GM12878 (cell line): ENCODE measurements at regions not wholly inside any gene's neighbourhood (a gene's known extent, or its start where the extent isn't known, plus 50 kb on each side); places are given as distances from the start of the nearest gene placed in this dataset.

Experiments used
- ATAC-seq: fragments of 200-7000 bp; cut with Tn5 transposase; 3 replicates; pipeline ENCODE4 v1.9.1; 2020; ENCODE audit warnings: mild to moderate bottlenecking, moderate library complexity
- BruUV-seq: library from RNA; stranded (reverse); fragments of 400-500 nt; replicated peaks from 2 replicates; lab custom pipeline; 2021; lab: Mats Ljungman, UMichigan
- CTCF ChIA-PET: fragments of 300-600 bp; sonication (Branson Sonifier 250); formaldehyde crosslinking; extraction: SDS; loops from one replicate; lab custom pipeline; 2021; ENCODE audit warnings: inconsistent platforms; lab: Yijun Ruan, JAX
- POLR2A ChIA-PET: fragments of 350-600 bp; formaldehyde crosslinking; extraction: SDS; loops from one replicate; lab custom pipeline; 2021; ENCODE audit warnings: inconsistent platforms; lab: Charles Lee
- RAD21 ChIA-PET: fragments of 300-600 bp; sonication (Branson Sonifier 250); formaldehyde crosslinking; loops from one replicate; lab custom pipeline; 2023; ENCODE audit warnings: antibody characterized with exemption; ENCODE audit not compliant: unreplicated experiment; lab: Charles Lee
- SMC1A ChIA-PET: fragments of 300-600 bp; sonication (Branson Sonifier 250); formaldehyde crosslinking; loops from one replicate; lab custom pipeline; 2023; ENCODE audit not compliant: unreplicated experiment, uncharacterized antibody; lab: Charles Lee
- DNase-seq: peaks from one replicate; pipeline ENCODE4 v3.0.0-alpha.2; 2011; ENCODE audit warnings: low read depth, low spot score
- FAIRE-seq: peaks from 3 replicates; lab custom pipeline; 2011; peaks lifted over from hg19 to GRCh38; lab: Jason Lieb, UNC
- H2AFZ ChIP-seq: 2 replicates; pipeline ENCODE4 v1.6.0; 2011; ENCODE audit warnings: low read depth, low read length, control low read depth; ENCODE audit not compliant: control insufficient read depth
- H3K27ac ChIP-seq: 2 replicates; pipeline ENCODE4 v1.5.1; 2011; ENCODE audit warnings: control low read depth; ENCODE audit not compliant: control insufficient read depth, insufficient read depth
- H3K27me3 ChIP-seq, 2 experiments: replicated peaks in 1 of 2; 2 replicates each; pipeline versions ENCODE4 v1.6.0 to v1.6.1; 2011; ENCODE audit warnings: low read length in 1 of 2; ENCODE audit not compliant: control insufficient read depth in 2 of 2, insufficient read depth in 2 of 2
- H3K36me3 ChIP-seq, 2 experiments: 2 replicates each; pipeline ENCODE4 v1.5.1; 2011; ENCODE audit warnings: low read length in 1 of 2; ENCODE audit not compliant: control insufficient read depth in 2 of 2, insufficient read depth in 2 of 2
- H3K4me1 ChIP-seq: 2 replicates; pipeline ENCODE4 v1.6.1; 2011; ENCODE audit warnings: mild to moderate bottlenecking, low read length, moderate library complexity, mixed read lengths; ENCODE audit not compliant: control insufficient read depth, insufficient read depth
- H3K4me2 ChIP-seq: 2 replicates; pipeline ENCODE4 v1.6.0; 2011; ENCODE audit warnings: control low read depth; ENCODE audit not compliant: control insufficient read depth, insufficient read depth
- H3K4me3 ChIP-seq: fragments of 200-600 bp; sonication (generic); 2 replicates; pipeline ENCODE4 v1.5.1; 2016
- H3K79me2 ChIP-seq: 2 replicates; pipeline ENCODE4 v1.6.0; 2011; ENCODE audit warnings: low read length; ENCODE audit not compliant: control insufficient read depth, insufficient read depth
- H3K9ac ChIP-seq: 2 replicates; pipeline ENCODE4 v1.8.0; 2011; ENCODE audit warnings: low read length, control low read depth, mixed read lengths; ENCODE audit not compliant: control insufficient read depth, insufficient read depth
- H3K9me3 ChIP-seq: replicated peaks from 3 replicates; pipeline ENCODE4 v1.5.1; 2011; ENCODE audit warnings: mild to moderate bottlenecking, low read length; ENCODE audit not compliant: control insufficient read depth, insufficient read depth
- H4K20me1 ChIP-seq: 2 replicates; pipeline ENCODE4 v1.6.0; 2011; ENCODE audit not compliant: control insufficient read depth, insufficient read depth
- CREM ChIP-seq: IDR thresholded peaks from 2 replicates; pipeline ENCODE4 v1.6.1; 2014; ENCODE audit warnings: antibody characterized with exemption, low read depth
- ETV6 ChIP-seq, 2 experiments: fragments of 450-650 bp in 1 of 2; IDR thresholded peaks in 1 of 2; conservative IDR thresholded peaks in 1 of 2; 2 replicates each; pipeline ENCODE4 v1.6.1; 2014; ENCODE audit warnings: antibody characterized with exemption in 1 of 2, borderline replicate concordance in 1 of 2, low read depth in 1 of 2, mild to moderate bottlenecking in 1 of 2, moderate library complexity in 1 of 2
- FOS ChIP-seq: IDR thresholded peaks from 3 replicates; pipeline ENCODE4 v1.6.1; 2011; ENCODE audit warnings: borderline replicate concordance; ENCODE audit not compliant: insufficient read length; ENCODE audit errors: extremely low read depth
- LARP7 ChIP-seq: fragments of 450-650 bp; IDR thresholded peaks from 2 replicates; pipeline ENCODE4 v1.6.1; 2017; ENCODE audit warnings: mild to moderate bottlenecking
- MEF2A ChIP-seq: IDR thresholded peaks from 2 replicates; pipeline ENCODE4 v1.6.1; 2011; ENCODE audit warnings: low read depth, mild to moderate bottlenecking, low read length, moderate library complexity; ENCODE audit not compliant: insufficient read depth
- PAX8 ChIP-seq: fragments of 450-650 bp; IDR thresholded peaks from 2 replicates; pipeline ENCODE4 v1.6.1; 2017; ENCODE audit warnings: mild to moderate bottlenecking, moderate library complexity
- RAD21 ChIP-seq: IDR thresholded peaks from 2 replicates; pipeline ENCODE4 v1.6.1; 2011; ENCODE audit warnings: mild to moderate bottlenecking, low read depth, low read length, moderate library complexity; ENCODE audit not compliant: insufficient read depth
- RUNX3 ChIP-seq: IDR thresholded peaks from 2 replicates; pipeline ENCODE4 v1.6.1; 2012; ENCODE audit warnings: low read length, inconsistent platforms
- SMC3 ChIP-seq: IDR thresholded peaks from 2 replicates; pipeline ENCODE4 v1.6.1; 2011; ENCODE audit warnings: low read length, improper control_type of control experiment, borderline replicate concordance
- ZNF24 ChIP-seq: fragments of 450-650 bp; IDR thresholded peaks from 2 replicates; pipeline ENCODE4 v1.6.1; 2017; ENCODE audit warnings: antibody characterized with exemption, mild to moderate bottlenecking
- WGBS: methylation state at CpG from one replicate; pipeline ENCODE4 v1.1.6; 2016; ENCODE audit warnings: low lambda C conversion rate; ENCODE audit not compliant: insufficient replicate concordance, insufficient coverage; ENCODE audit errors: missing lambda C conversion rate; 5-methylcytosine and 5-hydroxymethylcytosine counted together
- in situ Hi-C: fragments of 300-500 bp; cut with MboI; formaldehyde crosslinking; loops from 9 replicates; pipeline ENCODE4 v1.14.3; 2018; ENCODE audit warnings: mixed read lengths
- intact Hi-C: fragments of 100-400 bp; cut with micrococcal nuclease; formaldehyde crosslinking; loops from one replicate; pipeline ENCODE4 v1.14.2; 2022; ENCODE audit not compliant: unreplicated experiment
- TF ChIP-seq, protein P1 (sequence below): fragments of 450-650 bp; conservative IDR thresholded peaks from 2 replicates; pipeline ENCODE4 v1.6.1; 2017; ENCODE audit warnings: mild to moderate bottlenecking, moderate library complexity
- TF ChIP-seq, protein P2 (sequence below): fragments of 150-350 bp; IDR thresholded peaks from 2 replicates; pipeline ENCODE4 v1.6.1; 2016; ENCODE audit warnings: low read depth, low read length
- TF ChIP-seq, protein P3 (sequence below): fragments of 450-650 bp; IDR thresholded peaks from 2 replicates; pipeline ENCODE4 v1.6.1; 2016; ENCODE audit warnings: mild to moderate bottlenecking
- TF ChIP-seq, protein P4 (sequence below): fragments of 450-650 bp; IDR thresholded peaks from 2 replicates; pipeline ENCODE4 v1.6.1; 2017; ENCODE audit warnings: mild to moderate bottlenecking, low read depth, inconsistent platforms; ENCODE audit not compliant: poor library complexity, severe bottlenecking

DNA sequence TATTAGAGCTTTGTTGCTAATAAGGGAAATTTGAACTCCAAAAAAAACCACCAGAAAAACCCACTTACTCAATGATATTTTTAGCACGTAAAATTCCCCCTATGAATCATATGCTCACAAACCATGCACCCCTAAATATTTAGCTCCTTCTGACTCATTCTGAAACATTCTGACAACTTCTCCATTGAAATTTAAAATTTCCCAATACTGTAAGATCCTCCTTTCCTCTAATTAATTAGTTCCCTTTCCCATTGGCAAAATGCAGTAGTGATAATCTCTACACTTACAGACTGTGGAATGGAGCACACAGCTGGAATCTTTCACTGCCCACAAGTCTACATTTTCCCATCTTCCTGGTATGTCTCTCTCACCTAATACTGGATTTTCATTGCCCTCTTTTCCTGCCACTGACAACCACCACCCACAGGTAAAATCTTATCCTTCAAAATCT is 215.8 kb upstream of the ACVR2A start (continued):
- TF ChIP-seq ETV6 (conservative IDR thresholded peaks at IDR 0.05 in 1 of 2, IDR thresholded peaks at IDR 0.05 in 1 of 2; ENCODE audit: borderline replicate concordance in 1 of 2, low read depth in 1 of 2) = peak in 1 of 2 experiments; percentile 23; a peak in 1 of 4 replicates
- TF ChIP-seq, protein P1, sequence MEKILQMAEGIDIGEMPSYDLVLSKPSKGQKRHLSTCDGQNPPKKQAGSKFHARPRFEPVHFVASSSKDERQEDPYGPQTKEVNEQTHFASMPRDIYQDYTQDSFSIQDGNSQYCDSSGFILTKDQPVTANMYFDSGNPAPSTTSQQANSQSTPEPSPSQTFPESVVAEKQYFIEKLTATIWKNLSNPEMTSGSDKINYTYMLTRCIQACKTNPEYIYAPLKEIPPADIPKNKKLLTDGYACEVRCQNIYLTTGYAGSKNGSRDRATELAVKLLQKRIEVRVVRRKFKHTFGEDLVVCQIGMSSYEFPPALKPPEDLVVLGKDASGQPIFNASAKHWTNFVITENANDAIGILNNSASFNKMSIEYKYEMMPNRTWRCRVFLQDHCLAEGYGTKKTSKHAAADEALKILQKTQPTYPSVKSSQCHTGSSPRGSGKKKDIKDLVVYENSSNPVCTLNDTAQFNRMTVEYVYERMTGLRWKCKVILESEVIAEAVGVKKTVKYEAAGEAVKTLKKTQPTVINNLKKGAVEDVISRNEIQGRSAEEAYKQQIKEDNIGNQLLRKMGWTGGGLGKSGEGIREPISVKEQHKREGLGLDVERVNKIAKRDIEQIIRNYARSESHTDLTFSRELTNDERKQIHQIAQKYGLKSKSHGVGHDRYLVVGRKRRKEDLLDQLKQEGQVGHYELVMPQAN = no peak

DNA sequence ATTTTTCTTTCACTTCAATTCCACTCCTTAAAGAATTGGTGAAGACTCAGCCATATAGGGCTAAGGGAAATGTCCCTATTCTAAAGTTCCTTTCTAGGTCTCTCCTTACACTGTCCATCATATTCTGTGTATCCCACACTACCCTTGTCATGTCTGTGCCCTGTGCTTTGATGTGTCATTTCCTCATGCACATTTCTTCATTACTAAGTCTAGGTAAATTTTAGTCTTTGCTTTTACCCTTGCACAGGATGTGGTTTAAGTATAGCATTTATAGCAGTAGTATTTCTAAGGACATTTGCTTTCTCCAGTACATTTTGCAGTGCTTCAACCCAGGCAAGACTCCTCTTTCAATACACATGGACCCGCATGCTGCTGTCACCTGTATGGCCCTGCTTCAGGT is 221.5 kb upstream of the ACVR2A start:
- Histone ChIP-seq H3K9ac (no peak overlapping the region), H3K79me2 (no peaks in the 10 kb centered on the region), H3K36me3 (no peaks in the 10 kb centered on the region), H3K27me3 (no peaks in the 10 kb centered on the region), H3K4me3 (no peak overlapping the region), H3K27ac (no peak overlapping the region), H4K20me1 (no peaks in the 10 kb centered on the region), H2AFZ (peak overlapping the region; percentile 1; the same call in 1 of the 2 replicates), H3K4me2 (0 out of 2 replicates have a peak overlapping the region, but pooled peaks have one; percentile 35), H3K4me1 (peaks cover 8% of the 10 kb centered on the region), H3K9me3 (peaks cover 2% of the 10 kb centered on the region; the same call in 2 of the 3 replicates)
- in situ Hi-C loops (no loop called here), intact Hi-C loops (no loop called here)
- no TSS peak for BruUV-seq
- WGBS = 11% methylated on average over 1 of the region's 1 CpG
- ChIA-PET SMC1A (interaction anchor here (7.8 kb wide), 1 partner anchor 16 kb away, joined by 84 read pairs; no protein-coding TSS in a partner anchor), CTCF (interaction anchor here (1.0 kb wide), 1 partner anchor 10 kb away, joined by 4 read pairs; no protein-coding TSS in a partner anchor), POLR2A (interaction anchor here (0.7 to 0.9 kb wide), 2 partner anchors 221 to 1242 kb away, joined by 3 read pairs; partner anchors contain the start of gene ACVR2A), RAD21 (no interaction called here)
- DNase-seq (no peak), FAIRE-seq (peak; percentile 38), ATAC-seq (peak; percentile 93)
- TF ChIP-seq RUNX3 (peak; percentile 88), FOS (no peak), LARP7 (no peak), SMC3 (no peak), CREM (peak; percentile 39; the same call in 1 of the 2 replicates), PAX8 (no peak), ZNF24 (no peak), RAD21 (no peak), MEF2A (0 out of 2 replicates have a peak, but pooled peaks have one; percentile 15)
- TF ChIP-seq, protein P2, sequence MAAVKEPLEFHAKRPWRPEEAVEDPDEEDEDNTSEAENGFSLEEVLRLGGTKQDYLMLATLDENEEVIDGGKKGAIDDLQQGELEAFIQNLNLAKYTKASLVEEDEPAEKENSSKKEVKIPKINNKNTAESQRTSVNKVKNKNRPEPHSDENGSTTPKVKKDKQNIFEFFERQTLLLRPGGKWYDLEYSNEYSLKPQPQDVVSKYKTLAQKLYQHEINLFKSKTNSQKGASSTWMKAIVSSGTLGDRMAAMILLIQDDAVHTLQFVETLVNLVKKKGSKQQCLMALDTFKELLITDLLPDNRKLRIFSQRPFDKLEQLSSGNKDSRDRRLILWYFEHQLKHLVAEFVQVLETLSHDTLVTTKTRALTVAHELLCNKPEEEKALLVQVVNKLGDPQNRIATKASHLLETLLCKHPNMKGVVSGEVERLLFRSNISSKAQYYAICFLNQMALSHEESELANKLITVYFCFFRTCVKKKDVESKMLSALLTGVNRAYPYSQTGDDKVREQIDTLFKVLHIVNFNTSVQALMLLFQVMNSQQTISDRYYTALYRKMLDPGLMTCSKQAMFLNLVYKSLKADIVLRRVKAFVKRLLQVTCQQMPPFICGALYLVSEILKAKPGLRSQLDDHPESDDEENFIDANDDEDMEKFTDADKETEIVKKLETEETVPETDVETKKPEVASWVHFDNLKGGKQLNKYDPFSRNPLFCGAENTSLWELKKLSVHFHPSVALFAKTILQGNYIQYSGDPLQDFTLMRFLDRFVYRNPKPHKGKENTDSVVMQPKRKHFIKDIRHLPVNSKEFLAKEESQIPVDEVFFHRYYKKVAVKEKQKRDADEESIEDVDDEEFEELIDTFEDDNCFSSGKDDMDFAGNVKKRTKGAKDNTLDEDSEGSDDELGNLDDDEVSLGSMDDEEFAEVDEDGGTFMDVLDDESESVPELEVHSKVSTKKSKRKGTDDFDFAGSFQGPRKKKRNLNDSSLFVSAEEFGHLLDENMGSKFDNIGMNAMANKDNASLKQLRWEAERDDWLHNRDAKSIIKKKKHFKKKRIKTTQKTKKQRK = no peak
- TF ChIP-seq, protein P3, sequence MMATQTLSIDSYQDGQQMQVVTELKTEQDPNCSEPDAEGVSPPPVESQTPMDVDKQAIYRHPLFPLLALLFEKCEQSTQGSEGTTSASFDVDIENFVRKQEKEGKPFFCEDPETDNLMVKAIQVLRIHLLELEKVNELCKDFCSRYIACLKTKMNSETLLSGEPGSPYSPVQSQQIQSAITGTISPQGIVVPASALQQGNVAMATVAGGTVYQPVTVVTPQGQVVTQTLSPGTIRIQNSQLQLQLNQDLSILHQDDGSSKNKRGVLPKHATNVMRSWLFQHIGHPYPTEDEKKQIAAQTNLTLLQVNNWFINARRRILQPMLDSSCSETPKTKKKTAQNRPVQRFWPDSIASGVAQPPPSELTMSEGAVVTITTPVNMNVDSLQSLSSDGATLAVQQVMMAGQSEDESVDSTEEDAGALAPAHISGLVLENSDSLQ = peak; percentile 79
- TF ChIP-seq, protein P4, sequence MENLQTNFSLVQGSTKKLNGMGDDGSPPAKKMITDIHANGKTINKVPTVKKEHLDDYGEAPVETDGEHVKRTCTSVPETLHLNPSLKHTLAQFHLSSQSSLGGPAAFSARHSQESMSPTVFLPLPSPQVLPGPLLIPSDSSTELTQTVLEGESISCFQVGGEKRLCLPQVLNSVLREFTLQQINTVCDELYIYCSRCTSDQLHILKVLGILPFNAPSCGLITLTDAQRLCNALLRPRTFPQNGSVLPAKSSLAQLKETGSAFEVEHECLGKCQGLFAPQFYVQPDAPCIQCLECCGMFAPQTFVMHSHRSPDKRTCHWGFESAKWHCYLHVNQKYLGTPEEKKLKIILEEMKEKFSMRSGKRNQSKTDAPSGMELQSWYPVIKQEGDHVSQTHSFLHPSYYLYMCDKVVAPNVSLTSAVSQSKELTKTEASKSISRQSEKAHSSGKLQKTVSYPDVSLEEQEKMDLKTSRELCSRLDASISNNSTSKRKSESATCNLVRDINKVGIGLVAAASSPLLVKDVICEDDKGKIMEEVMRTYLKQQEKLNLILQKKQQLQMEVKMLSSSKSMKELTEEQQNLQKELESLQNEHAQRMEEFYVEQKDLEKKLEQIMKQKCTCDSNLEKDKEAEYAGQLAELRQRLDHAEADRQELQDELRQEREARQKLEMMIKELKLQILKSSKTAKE = no peak
